ENCODE measurements at regions not wholly inside any gene's neighbourhood (a gene's known extent, or its start where the extent isn't known, plus 50 kb on each side); places are given as distances from the start of the nearest gene placed in this dataset.

GRCh38 chr6:150667977-150668716 is 68.5 kb downstream of the PLEKHG1 start (continued):
- TF ChIP-seq ZNF112 (tag by site-specific recombination; IDR thresholded peaks at IDR 0.05) (no peak), ZBTB11 (tag by site-specific recombination; conservative IDR thresholded peaks at IDR 0.05; ENCODE audit: low read depth) (no peak), ZNF280C (tag by site-specific recombination; IDR thresholded peaks at IDR 0.05) (no peak), ZNF580 (tag by site-specific recombination; IDR thresholded peaks at IDR 0.05) (no peak), ZNF362 (tag by site-specific recombination; IDR thresholded peaks at IDR 0.05) (no peak), ZNF501 (tag by site-specific recombination; IDR thresholded peaks at IDR 0.05) (no peak), ZNF596 (tag by site-specific recombination; IDR thresholded peaks at IDR 0.05) (no peak), ZNF169 (tag by site-specific recombination; IDR thresholded peaks at IDR 0.05) (no peak), ZNF404 (tag by site-specific recombination; IDR thresholded peaks at IDR 0.05) (no peak), EGR2 (tag by site-specific recombination; IDR thresholded peaks at IDR 0.05; ENCODE audit: low read depth) (no peak), ZBTB20 (tag by site-specific recombination; IDR thresholded peaks at IDR 0.05) (no peak), KLF7 (tag by site-specific recombination; IDR thresholded peaks at IDR 0.05; ENCODE audit: borderline replicate concordance) (no peak), ZNF645 (tag by site-specific recombination; IDR thresholded peaks at IDR 0.05) (no peak), HIC1 (tag by site-specific recombination; IDR thresholded peaks at IDR 0.05) (0 out of 2 replicates have a peak, but pooled peaks have one; percentile 28), OVOL3 (tag by site-specific recombination; IDR thresholded peaks at IDR 0.05) (no peak), ZNF555 (tag by site-specific recombination; conservative IDR thresholded peaks at IDR 0.05) (no peak), ZNF660 (tag by site-specific recombination; IDR thresholded peaks at IDR 0.05) (no peak), ZNF518A (tag by site-specific recombination; conservative IDR thresholded peaks at IDR 0.05; ENCODE audit: low read depth) (no peak), RBAK (tag by site-specific recombination; IDR thresholded peaks at IDR 0.05) (no peak), ZNF449 (tag by site-specific recombination; IDR thresholded peaks at IDR 0.05) (peak; percentile 49; the same call in 1 of the 2 replicates), ZNF585B (tag by site-specific recombination; IDR thresholded peaks at IDR 0.05) (no peak)
